ENCODE measurements at regions not wholly inside any gene's neighbourhood (a gene's known extent, or its start where the extent isn't known, plus 50 kb on each side); places are given as distances from the start of the nearest gene placed in this dataset.

DNA sequence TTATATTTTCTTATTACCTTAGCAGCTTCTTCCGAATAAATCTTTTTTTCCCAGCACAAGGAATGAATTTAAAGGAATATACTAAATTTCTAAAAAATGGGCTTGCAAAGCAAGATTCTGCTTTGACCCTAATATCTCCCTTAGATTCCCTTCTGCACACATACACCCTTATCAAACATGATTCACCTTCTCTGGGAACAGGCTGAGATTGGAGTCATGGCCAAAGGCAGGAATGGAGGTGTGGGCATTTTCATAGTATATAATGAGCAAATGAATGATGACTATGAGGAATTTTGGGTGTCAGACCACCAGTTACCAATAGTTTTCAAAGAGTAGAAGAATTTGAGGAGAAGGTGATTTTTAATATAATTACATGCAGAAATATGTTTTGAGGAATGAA lies 231.3 kb upstream of the CDH11 start:
- H3K27me3 ChIP-seq, result no peaks in the 10 kb centered on the region
- H3K36me3 ChIP-seq, result no peaks in the 10 kb centered on the region
- H3K9me3 ChIP-seq, result peaks cover 0 to 5% (median 0%) of the 10 kb centered on the region in 4 donors
- TF ChIP-seq POLR2AphosphoS5 (IDR thresholded peaks at IDR 0.05) (no peak), CTCF (IDR thresholded peaks at IDR 0.05) (no peak), EP300 (IDR thresholded peaks at IDR 0.05) (no peak), POLR2A (IDR thresholded peaks at IDR 0.05) (no peak)
- intact Hi-C loops (cut with DNase I), result no loop called here
- H3K4me3 ChIP-seq, result no peak overlapping the region
- no peak overlapping the region for H3K27ac ChIP-seq
- WGBS, 2 donors, result 85 to 92% methylated on average over 1 of the region's 1 CpG
- H3K4me1 ChIP-seq, result no peaks in the 10 kb centered on the region
- DNase-seq, result no peak

DNA sequence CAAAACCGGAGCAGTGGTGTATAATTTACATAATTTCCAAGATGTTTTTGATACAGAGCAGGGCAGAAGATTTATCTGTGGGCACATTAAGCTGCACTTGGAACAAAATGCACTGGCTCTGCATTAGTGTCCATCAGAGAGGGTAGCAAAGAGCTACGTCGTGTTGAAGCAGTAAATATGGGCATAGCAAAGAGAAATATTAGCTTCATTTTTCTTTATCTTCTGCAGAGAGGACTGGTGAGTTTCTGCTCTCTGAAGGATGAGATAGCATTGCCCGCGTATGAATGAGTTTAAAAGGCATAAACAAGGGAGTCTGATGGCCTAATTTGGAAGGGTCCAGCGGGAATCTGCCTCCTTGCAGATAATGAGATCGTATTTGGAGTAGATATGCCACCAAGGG lies 227.8 kb upstream of the CDH11 start:
- Histone ChIP-seq H3K4me1 (no peaks in the 10 kb centered on the region), H3K27ac (no peak overlapping the region), H3K9me3 (no peaks in the 10 kb centered on the region), H3K36me3 (no peaks in the 10 kb centered on the region), H3K27me3 (no peaks in the 10 kb centered on the region), H3K4me3 (no peak overlapping the region)
- intact Hi-C loops (cut with DNase I), result no loop called here
- TF ChIP-seq CTCF (IDR thresholded peaks at IDR 0.05), result no peak
- no peak for TF ChIP-seq POLR2A (IDR thresholded peaks at IDR 0.05)
- no peak for TF ChIP-seq POLR2AphosphoS5 (IDR thresholded peaks at IDR 0.05)
- DNase-seq, result no peak
- 72 to 80% methylated on average over 7 of the region's 7 CpGs for WGBS, 2 donors

GRCh38 chr16:65343556-65343955 lies 221.7 kb upstream of the CDH11 start:
- Histone ChIP-seq H3K4me1 (no peaks in the 10 kb centered on the region), H3K27me3 (no peaks in the 10 kb centered on the region), H3K9me3 (no peaks in the 10 kb centered on the region), H3K4me3 (no peak overlapping the region), H3K36me3 (no peaks in the 10 kb centered on the region), H3K27ac (no peak overlapping the region)
- 93 to 98% methylated on average over 2 of the region's 2 CpGs for WGBS, 2 donors
- intact Hi-C loops (cut with DNase I), result no loop called here
- no peak for DNase-seq
- TF ChIP-seq CTCF (IDR thresholded peaks at IDR 0.05) (no peak), POLR2AphosphoS5 (IDR thresholded peaks at IDR 0.05) (no peak), POLR2A (IDR thresholded peaks at IDR 0.05) (no peak), EP300 (IDR thresholded peaks at IDR 0.05) (no peak)

GRCh38 chr16:65342231-65342866 lies 220.5 kb upstream of the CDH11 start:
- no peaks in the 10 kb centered on the region for H3K27me3 ChIP-seq
- H3K27ac ChIP-seq, result no peak overlapping the region
- no peaks in the 10 kb centered on the region for H3K9me3 ChIP-seq
- no peak for TF ChIP-seq CTCF (IDR thresholded peaks at IDR 0.05)
- TF ChIP-seq POLR2A (IDR thresholded peaks at IDR 0.05), result no peak
- TF ChIP-seq EP300 (IDR thresholded peaks at IDR 0.05), result no peak
- TF ChIP-seq POLR2AphosphoS5 (IDR thresholded peaks at IDR 0.05), result no peak
- WGBS, 2 donors, result 73 to 86% methylated on average over 8 of the region's 8 CpGs
- no peak for DNase-seq
- H3K4me3 ChIP-seq, result no peak overlapping the region
- no peaks in the 10 kb centered on the region for H3K4me1 ChIP-seq
- intact Hi-C loops (cut with DNase I), result no loop called here
- H3K36me3 ChIP-seq, result no peaks in the 10 kb centered on the region

- Histone ChIP-seq H3K4me1 (no peaks in the 10 kb centered on the region), H3K27ac (no peak overlapping the region), H3K36me3 (no peaks in the 10 kb centered on the region), H3K4me3 (no peak overlapping the region), H3K27me3 (no peaks in the 10 kb centered on the region), H3K9me3 (no peaks in the 10 kb centered on the region)
- intact Hi-C loops (cut with DNase I), result no loop called here
- TF ChIP-seq POLR2AphosphoS5 (IDR thresholded peaks at IDR 0.05) (no peak), POLR2A (IDR thresholded peaks at IDR 0.05) (no peak), EP300 (IDR thresholded peaks at IDR 0.05) (no peak), CTCF (IDR thresholded peaks at IDR 0.05) (no peak)
- DNase-seq, result no peak
- 53 to 56% methylated on average over 2 of the region's 2 CpGs for WGBS, 2 donors
Measured at GRCh38 chr16:65339062-65339461, 217.2 kb upstream of the CDH11 start.
